Stomach (tissue), 8 donors: ENCODE measurements at regions not wholly inside any gene's neighbourhood (a gene's known extent, or its start where the extent isn't known, plus 50 kb on each side); places are given as distances from the start of the nearest gene placed in this dataset.

Source experiments
- DNase-seq, 2 donors: peaks; one replicate each; pipeline versions ENCODE4 v3.0.0 to v3.0.0-alpha.2; 2013 to 2019
- H3K27ac ChIP-seq, 5 donors: fragments of 200-600 bp in 4 of 5; sonication (generic) in 4 of 5; one replicate each; pipeline ENCODE4 v1.5.1; 2013 to 2019; ENCODE audit warnings: mild to moderate bottlenecking in 1 of 5, moderate library complexity in 1 of 5
- H3K27me3 ChIP-seq, 3 donors: fragments of 200-600 bp; sonication (generic); one replicate each; pipeline ENCODE4 v1.5.1; 2017 to 2019; ENCODE audit warnings: mixed run types in 1 of 3
- H3K36me3 ChIP-seq, 4 donors: fragments of 200-600 bp; sonication (generic); 1 replicate in 3 of 4; 2 replicates in 1 of 4; pipeline ENCODE4 v1.5.1; 2016 to 2019
- H3K4me1 ChIP-seq, 4 donors: fragments of 200-600 bp; sonication (generic); one replicate each; pipeline ENCODE4 v1.5.1; 2016 to 2019
- H3K4me3 ChIP-seq, 4 donors: fragments of 200-600 bp; sonication (generic) in 3 of 4; one replicate each; pipeline ENCODE4 v1.5.1; 2016 to 2019; ENCODE audit warnings: mild to moderate bottlenecking in 1 of 4
- H3K9me3 ChIP-seq, 4 donors: fragments of 200-600 bp; sonication (generic); one replicate each; pipeline ENCODE4 v1.5.1; 2016 to 2019
- CTCF ChIP-seq, 7 experiments: fragments of 450-650 bp in 4 of 7; fragments of 200-600 bp in 3 of 7; sonication (generic) in 3 of 7; IDR thresholded peaks; one replicate each; pipeline ENCODE4 v1.5.1; 2016 to 2019; ENCODE audit warnings: antibody characterized with exemption in 7 of 7, control low read depth in 2 of 7, mild to moderate bottlenecking in 1 of 7
- EP300 ChIP-seq: sonication (generic); formaldehyde crosslinking; IDR thresholded peaks from one replicate; pipeline ENCODE4 v1.6.1; 2017; ENCODE audit warnings: antibody characterized with exemption
- POLR2A ChIP-seq, 4 donors: fragments of 450-650 bp; IDR thresholded peaks; one replicate each; pipeline ENCODE4 v1.6.1; 2016; ENCODE audit warnings: antibody characterized with exemption in 4 of 4, control low read depth in 2 of 4, mild to moderate bottlenecking in 1 of 4, moderate library complexity in 1 of 4
- POLR2AphosphoS5 ChIP-seq, 3 donors: sonication (generic); formaldehyde crosslinking; IDR thresholded peaks; one replicate each; pipeline ENCODE4 v1.6.1; 2016; ENCODE audit warnings: antibody characterized with exemption in 3 of 3
- WGBS, 5 donors: extraction: QIAGEN DNeasy Blood & Tissue Kit in 3 of 5; methylation state at CpG; one replicate each; pipeline versions ENCODE4 v1.1.5 to v1.1.7; 2013 to 2018; 5-methylcytosine and 5-hydroxymethylcytosine counted together
- intact Hi-C: fragments of 100-400 bp; cut with DNase I; formaldehyde crosslinking; loops from one replicate; pipeline ENCODE4 v1.15.1; 2023; ENCODE audit warnings: low total_unique reads
- donor health status: healthy with polysubstance abuse.
- donor health status: Bipolar disorder and iron deficiency.
- donor health status: healthy.

- Histone ChIP-seq H3K4me1 (peaks cover 0 to 11% (median 2%) of the 10 kb centered on the region in 4 donors), H3K9me3 (no peaks in the 10 kb centered on the region), H3K36me3 (no peaks in the 10 kb centered on the region), H3K4me3 (no peak overlapping the region), H3K27ac (no peak overlapping the region), H3K27me3 (no peaks in the 10 kb centered on the region)
- WGBS, 5 donors, result 42 to 67% (median 52%) methylated on average over 1 of the region's 1 CpG
- TF ChIP-seq POLR2A (IDR thresholded peaks at IDR 0.05) (no peak), POLR2AphosphoS5 (IDR thresholded peaks at IDR 0.05) (no peak), EP300 (no peak), CTCF (IDR thresholded peaks at IDR 0.05) (no peak)
- intact Hi-C loops, result no loop called here
- no peak for DNase-seq
These were observed 92.9 kb upstream of the IVNS1ABP start for GRCh38 chr1:185409763-185410528.

GRCh38 chr1:185409345-185409744, 92.3 kb upstream of the IVNS1ABP start:
- Histone ChIP-seq H3K27me3 (no peaks in the 10 kb centered on the region), H3K4me3 (no peak overlapping the region), H3K36me3 (no peaks in the 10 kb centered on the region), H3K27ac (no peak overlapping the region), H3K4me1 (peaks cover 0 to 17% (median 2%) of the 10 kb centered on the region in 4 donors), H3K9me3 (no peaks in the 10 kb centered on the region)
- TF ChIP-seq POLR2A (IDR thresholded peaks at IDR 0.05), result no peak
- TF ChIP-seq EP300, result no peak
- TF ChIP-seq CTCF (IDR thresholded peaks at IDR 0.05), result no peak
- no peak for TF ChIP-seq POLR2AphosphoS5 (IDR thresholded peaks at IDR 0.05)
- intact Hi-C loops, result no loop called here
- WGBS, 5 donors, result 75 to 97% (median 87%) methylated on average over 4 of the region's 4 CpGs
- DNase-seq, result no peak

DNA sequence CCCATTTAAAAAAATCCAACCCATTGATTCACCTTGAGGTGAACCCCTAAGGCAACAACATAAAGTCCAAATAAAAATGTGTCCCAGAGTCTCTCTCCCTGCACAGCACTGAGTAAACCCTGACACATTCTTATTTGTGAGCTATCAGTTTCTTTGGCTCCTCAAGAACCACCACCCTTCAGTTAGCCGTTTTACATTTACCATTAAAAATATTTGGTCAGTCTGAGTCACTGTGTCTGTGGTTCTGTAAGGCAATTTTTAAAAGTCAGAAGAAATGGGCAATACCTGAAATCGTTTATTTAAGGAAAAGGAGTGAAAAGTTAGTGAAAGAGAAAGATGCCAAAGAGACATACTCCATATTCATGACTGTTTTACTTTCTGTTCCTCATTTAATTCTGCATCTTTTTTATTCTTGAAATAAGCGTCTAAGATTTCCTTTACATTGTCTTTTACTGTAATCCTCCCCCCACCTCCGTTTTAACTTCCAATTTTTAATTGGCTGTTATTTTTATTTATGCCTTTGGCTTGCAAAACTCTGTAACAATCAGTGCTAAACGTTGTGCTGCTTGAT, 91.7 kb upstream of the IVNS1ABP start:
- Histone ChIP-seq H3K9me3 (no peaks in the 10 kb centered on the region), H3K27ac (no peak overlapping the region), H3K27me3 (no peaks in the 10 kb centered on the region), H3K36me3 (no peaks in the 10 kb centered on the region), H3K4me3 (no peak overlapping the region), H3K4me1 (peaks cover 0 to 17% (median 2%) of the 10 kb centered on the region in 4 donors)
- no peak for TF ChIP-seq POLR2AphosphoS5 (IDR thresholded peaks at IDR 0.05)
- no peak for TF ChIP-seq EP300
- no peak for TF ChIP-seq POLR2A (IDR thresholded peaks at IDR 0.05)
- no peak for TF ChIP-seq CTCF (IDR thresholded peaks at IDR 0.05)
- intact Hi-C loops, result no loop called here
- DNase-seq, result no peak
- 63 to 69% (median 64%) methylated on average over 5 of the region's 5 CpGs for WGBS, 5 donors

- Histone ChIP-seq H3K27me3 (no peaks in the 10 kb centered on the region), H3K4me1 (peaks cover 0 to 18% (median 0%) of the 10 kb centered on the region in 4 donors), H3K9me3 (no peaks in the 10 kb centered on the region), H3K27ac (no peak overlapping the region), H3K36me3 (no peaks in the 10 kb centered on the region), H3K4me3 (no peak overlapping the region)
- DNase-seq, result no peak
- 90 to 100% (median 100%) methylated on average over 1 of the region's 1 CpG for WGBS, 5 donors
- TF ChIP-seq POLR2AphosphoS5 (IDR thresholded peaks at IDR 0.05), result no peak
- TF ChIP-seq EP300, result no peak
- no peak for TF ChIP-seq POLR2A (IDR thresholded peaks at IDR 0.05)
- TF ChIP-seq CTCF (IDR thresholded peaks at IDR 0.05), result no peak
- intact Hi-C loops, result no loop called here
These were observed 89.6 kb upstream of the IVNS1ABP start for GRCh38 chr1:185406691-185407009.
